Mesenteric fat pad (tissue), 1 donor: ENCODE measurements at regions not wholly inside any gene's neighbourhood (a gene's known extent, or its start where the extent isn't known, plus 50 kb on each side); places are given as distances from the start of the nearest gene placed in this dataset.

Experiments used
- DNase-seq: peaks from one replicate; pipeline ENCODE4 v3.0.0-alpha.2; 2020; ENCODE audit warnings: low spot score
- donor health status: DM: yes; HTN: yes; CAD: no.

GRCh38 chr4:67234296-67234695, 311.0 kb downstream of the CENPC start:
- no peak for DNase-seq

- no peak for DNase-seq
These were observed 316.2 kb downstream of the CENPC start for GRCh38 chr4:67229148-67229547.

- no peak for DNase-seq
These were observed 324.4 kb downstream of the CENPC start for GRCh38 chr4:67220861-67221260.

DNA sequence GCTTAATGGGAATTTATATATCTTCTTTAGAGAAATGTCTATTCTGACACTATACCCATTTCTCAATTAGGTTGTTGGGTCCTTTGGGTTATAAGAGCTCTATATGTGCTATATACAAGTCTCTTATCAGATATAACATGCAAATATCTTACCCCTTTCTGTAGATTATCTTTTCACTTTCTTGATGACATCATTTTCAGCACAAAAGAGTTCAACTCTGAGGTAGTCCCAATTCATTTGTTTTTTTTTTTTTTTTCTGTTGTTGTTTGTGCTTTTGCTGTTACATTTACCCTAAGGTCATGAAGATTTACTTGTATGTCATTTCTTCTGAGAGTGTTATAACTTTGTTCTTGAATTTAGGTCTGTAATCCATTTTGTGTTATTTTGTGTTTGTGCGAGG, 326.4 kb downstream of the CENPC start:
- DNase-seq, result no peak

DNA sequence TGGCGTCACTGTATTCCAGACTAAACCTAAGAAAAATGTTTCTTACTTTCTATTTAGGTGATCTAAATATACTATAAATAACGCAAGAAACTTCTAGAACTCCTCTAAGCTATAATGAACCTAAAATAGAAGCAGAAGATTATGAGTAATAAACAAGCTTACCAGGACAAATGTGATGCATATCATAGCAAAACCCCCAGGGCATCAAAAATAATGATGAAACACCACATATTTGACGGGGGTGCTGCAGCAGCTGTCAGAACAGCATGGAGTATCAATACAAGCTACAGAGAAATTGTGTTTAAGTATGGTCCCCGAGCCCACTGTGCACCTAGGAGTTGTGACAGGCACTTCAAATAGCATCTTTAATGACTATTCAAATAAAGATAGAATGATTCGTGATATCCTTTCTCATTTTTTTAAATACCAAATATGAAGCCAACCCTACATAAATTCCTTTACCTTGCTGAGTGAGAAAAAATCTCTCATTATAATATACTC, 337.3 kb downstream of the CENPC start:
- no peak for DNase-seq

DNA sequence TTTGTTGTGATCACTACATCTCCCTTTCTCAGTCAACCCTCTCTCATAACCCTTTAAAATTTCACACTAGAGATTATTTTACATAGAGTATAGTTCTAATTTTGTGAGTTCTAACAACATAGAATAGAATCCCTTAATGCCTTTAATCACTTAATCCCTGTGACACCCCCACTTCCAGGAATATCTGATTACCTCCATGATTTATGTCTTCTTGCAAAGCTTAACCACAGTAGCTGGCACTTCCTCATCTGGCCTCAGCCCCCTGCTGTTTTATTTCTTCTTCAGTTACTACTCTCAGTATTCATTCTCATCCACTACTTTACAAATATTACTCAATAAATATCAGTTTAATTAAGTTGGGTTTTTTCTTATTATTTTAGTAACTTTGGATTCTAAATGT, 340.9 kb downstream of the CENPC start:
- no peak for DNase-seq

- no peak for DNase-seq
These were observed 344.0 kb downstream of the CENPC start for GRCh38 chr4:67201334-67201733.

DNA sequence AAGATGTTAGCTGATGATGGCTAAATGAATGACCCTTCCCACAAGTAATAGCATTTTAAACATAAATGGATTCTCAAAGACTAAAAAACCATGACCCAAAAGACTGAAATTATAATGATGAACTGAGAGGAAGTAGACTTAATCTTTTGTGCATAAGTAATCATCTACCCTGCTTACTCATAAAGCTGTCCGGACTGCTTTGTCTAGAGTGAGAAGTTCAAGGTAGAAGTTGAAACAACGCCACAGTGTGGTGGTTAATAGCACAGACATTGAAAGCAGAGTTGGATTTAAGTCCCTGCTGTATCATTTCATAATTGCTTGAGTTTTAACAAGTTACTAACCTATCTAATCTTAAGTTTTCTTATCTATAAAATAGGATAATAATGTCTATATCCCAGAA, 346.6 kb downstream of the CENPC start:
- no peak for DNase-seq

- no peak for DNase-seq
These were observed 377.5 kb downstream of the CENPC start for GRCh38 chr4:67167849-67168248.

GRCh38 chr4:67162690-67163089, 382.6 kb downstream of the CENPC start:
- DNase-seq, result no peak

GRCh38 chr4:67161311-67161710, 384.0 kb downstream of the CENPC start:
- no peak for DNase-seq

DNA sequence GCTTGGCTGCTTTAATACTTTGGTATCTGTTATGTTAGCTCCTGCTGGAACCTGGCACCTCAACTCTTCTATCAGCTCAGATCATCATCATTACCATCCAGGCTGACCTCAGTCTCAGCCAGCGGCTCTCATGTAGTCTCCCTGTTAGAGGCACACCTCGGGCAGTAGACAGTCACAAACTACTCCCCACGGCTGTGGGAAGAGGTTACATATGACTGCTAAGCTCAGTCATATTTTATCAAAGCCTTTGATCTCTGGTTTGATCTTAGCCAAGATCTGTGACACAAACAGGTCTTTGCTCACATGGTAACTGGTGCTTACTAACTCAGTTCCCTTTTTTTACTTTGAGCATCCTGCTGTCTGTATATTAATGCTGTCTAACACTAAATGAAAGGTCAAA, 384.9 kb downstream of the CENPC start:
- DNase-seq, result no peak

DNA sequence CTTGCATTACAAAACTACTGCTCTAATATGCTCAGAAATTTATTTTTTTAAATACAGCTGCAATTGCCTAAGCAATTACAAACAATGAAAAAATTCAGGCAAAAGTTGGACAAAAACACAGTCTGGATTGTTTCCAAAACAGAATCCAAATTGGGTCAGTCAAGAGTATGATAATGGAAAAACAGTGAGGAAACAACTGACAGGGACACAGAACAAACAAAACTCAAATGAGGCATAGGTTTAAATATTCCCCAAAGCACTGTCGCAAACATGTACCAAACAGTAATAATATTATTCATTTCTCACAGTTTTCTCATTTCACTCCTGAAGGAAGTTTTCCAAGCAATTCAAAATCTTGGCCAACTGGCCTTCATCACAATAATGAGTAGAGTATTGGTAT, 386.6 kb downstream of the CENPC start:
- no peak for DNase-seq

DNA sequence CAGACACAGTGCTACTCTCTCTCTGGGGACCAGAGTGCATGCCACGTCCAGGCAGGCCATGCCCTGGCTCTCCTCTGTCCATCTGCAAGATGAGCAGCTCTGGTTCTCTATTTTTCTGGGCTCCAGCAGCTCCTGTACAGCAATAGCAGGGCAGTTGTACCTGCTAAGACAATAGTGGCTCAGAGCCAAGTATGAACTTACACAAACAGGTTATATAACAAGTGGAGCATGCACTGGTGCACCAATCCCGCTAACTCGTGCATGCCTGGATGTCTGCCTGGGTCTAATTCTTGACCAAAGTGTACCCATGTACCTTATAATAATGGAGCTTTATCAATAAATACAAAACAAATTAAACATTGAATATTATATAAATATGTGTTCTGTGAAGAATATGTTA, 392.3 kb downstream of the CENPC start:
- no peak for DNase-seq

DNA sequence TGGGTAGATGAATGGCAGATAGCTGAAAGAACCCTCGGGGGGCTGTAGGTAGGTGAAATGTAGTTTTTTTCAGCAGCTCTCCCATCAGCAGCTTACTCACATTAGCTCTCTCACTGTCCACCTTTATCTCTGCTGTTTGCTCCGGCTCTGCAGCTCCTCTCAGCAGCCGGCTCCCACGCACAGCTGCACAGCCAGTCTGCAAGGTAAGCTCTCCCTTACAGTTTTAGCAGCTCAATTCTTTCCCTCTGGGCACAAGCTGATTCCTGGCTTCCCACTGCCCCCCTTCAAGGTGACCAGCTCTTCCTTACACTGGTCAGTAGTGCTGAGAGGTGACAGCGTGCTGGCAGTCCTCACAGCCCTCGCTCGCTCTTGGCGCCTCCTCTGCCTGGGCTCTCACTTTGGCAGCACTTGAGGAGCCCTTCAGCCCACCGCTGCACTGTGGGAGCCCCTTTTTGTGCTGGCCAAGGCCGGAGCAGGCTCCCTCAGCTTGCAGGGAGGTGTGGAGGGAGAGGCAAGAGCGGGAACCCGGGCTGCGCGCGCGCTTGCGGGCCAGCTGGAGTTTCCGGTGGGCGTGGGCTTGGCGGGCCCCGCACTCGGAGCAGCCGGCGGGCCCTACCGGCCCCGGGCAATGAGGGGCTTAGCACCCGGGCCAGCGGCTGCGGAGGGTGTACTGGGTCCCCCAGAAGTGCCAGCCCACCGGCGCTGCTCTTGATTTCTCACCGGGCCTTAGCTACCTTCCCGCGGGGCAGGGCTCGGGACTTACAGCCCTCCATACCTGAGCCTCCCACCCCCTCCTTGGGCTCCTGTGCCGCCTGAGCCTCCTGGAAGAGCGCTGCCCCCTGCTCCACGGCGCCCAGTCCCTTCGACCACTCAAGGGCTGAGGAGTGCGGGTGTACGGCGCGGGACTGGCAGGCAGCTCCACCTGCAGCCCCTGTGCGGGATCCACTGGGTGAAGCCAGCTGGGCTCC, 393.6 kb downstream of the CENPC start:
- no peak for DNase-seq

DNA sequence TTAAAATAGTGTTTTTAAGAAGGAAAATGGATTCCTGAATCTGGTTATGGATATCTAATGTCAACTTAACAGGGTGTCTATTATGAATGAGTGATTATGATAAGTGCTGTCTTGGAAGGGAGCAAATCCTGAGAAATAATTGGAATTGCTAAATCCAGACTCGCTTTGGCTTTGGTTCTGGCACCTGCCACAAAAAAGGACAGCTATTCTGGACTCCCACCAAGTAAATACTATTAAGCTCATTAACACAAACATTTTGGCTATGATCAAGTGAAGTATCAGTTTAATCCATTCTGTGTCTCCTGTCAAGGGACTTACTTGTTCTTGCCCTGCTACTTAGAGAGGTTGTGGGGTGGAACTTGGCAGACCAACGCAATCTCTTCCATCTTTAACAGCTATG, 403.7 kb downstream of the CENPC start:
- DNase-seq, result no peak

DNA sequence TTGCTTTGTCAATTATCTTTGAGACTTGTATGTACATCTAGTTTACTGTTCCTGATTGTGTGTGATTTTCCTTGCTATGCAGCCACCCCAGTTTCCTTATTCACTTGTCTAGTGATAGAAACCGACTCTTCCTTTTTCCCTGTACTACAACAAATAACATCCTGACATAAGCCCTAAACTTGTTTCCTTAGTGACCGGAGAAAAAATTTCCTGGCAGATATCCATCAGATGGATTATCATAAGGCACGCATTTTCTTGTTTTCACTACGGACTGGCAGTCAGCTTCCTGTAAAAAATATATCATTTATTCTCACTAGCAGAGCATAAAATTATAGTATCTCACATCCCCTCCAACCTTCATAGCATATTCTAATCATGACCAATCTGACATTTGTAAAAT, 410.7 kb downstream of the CENPC start:
- no peak for DNase-seq

DNA sequence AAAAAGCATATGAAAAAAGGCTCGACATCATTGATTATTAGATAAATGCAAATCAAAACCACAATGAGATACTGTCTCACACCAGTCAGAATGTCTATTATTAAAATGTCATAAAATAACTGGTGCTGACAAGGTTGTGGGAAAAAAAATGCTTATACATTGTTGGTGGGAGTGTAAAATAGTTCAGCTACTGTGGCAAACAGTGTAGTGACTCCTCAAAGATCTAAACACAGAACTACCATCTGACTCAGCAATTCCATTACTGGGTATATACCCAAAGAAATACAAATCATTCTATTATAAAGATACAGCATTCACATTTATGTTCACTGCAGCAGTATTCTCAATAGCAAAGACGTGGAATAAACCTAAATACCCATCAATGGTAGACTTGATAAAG, 412.1 kb downstream of the CENPC start:
- no peak for DNase-seq

DNA sequence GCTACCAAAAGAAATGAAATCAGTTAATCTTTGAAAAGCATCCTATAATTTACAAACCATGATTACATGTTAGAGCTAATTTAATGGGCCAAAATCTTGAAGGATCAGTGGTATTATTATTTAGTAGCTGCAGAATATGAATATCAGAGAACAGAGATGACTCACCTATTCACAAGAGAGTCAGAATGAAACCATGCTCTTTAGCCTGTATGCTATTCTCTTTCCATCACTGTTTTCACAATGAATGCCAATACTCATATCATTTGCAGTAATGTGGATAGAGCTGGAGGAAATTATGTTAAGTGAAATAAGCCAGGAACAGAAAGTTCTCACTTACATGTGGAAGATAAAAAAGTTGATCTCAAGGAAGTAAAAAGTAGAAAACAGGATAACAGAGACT, 414.1 kb downstream of the CENPC start:
- no peak for DNase-seq

- no peak for DNase-seq
These were observed 414.9 kb downstream of the CENPC start for GRCh38 chr4:67130411-67130810.

- no peak for DNase-seq
These were observed 418.7 kb downstream of the CENPC start for GRCh38 chr4:67126570-67126969.

- DNase-seq, result no peak
These were observed 419.4 kb downstream of the CENPC start for GRCh38 chr4:67125636-67126514.
